H1 (cell line): ENCODE measurements at regions not wholly inside any gene's neighbourhood (a gene's known extent, or its start where the extent isn't known, plus 50 kb on each side); places are given as distances from the start of the nearest gene placed in this dataset.

ENCODE experiments used
- CTCF ChIA-PET: fragments of 300-600 bp; sonication (Branson Sonifier 250); formaldehyde crosslinking; loops from one replicate; lab custom pipeline; 2021; ENCODE audit not compliant: partially characterized antibody; lab: Charles Lee
- POLR2A ChIA-PET: fragments of 300-600 bp; sonication (Branson Sonifier 250); formaldehyde crosslinking; loops from one replicate; lab custom pipeline; 2021; ENCODE audit warnings: inconsistent platforms; ENCODE audit not compliant: partially characterized antibody; lab: Charles Lee
- DNase-seq, 2 experiments: peaks; one replicate each; pipeline versions ENCODE4 v3.0.0 to v3.0.0-alpha.2; 2010 to 2022; ENCODE audit warnings: low spot score in 2 of 2, low read depth in 1 of 2, mixed read lengths in 1 of 2
- FAIRE-seq: peaks from 2 replicates; lab custom pipeline; 2011; peaks lifted over from hg19 to GRCh38; lab: Jason Lieb, UNC
- H2AFZ ChIP-seq: 2 replicates; pipeline ENCODE4 v1.8.1; 2012; ENCODE audit warnings: low read length, inconsistent platforms
- H2AK5ac ChIP-seq: 2 replicates; pipeline ENCODE4 v1.6.1; 2013; ENCODE audit warnings: low read depth, low read length
- H2BK120ac ChIP-seq: replicated peaks from 2 replicates; pipeline ENCODE3; 2013; ENCODE audit warnings: low read depth, low read length, inconsistent platforms
- H2BK12ac ChIP-seq: 2 replicates; pipeline ENCODE4 v1.6.1; 2013; ENCODE audit warnings: low read depth, low read length
- H2BK15ac ChIP-seq: 2 replicates; pipeline ENCODE4 v1.6.1; 2013; ENCODE audit warnings: low read length
- H2BK20ac ChIP-seq: 2 replicates; pipeline ENCODE4 v1.6.1; 2013; ENCODE audit warnings: low read length
- H2BK5ac ChIP-seq: 2 replicates; pipeline ENCODE4 v1.6.1; 2013; ENCODE audit warnings: low read depth, low read length
- H3K14ac ChIP-seq: 2 replicates; pipeline ENCODE4 v1.6.1; 2013; ENCODE audit warnings: inconsistent platforms; ENCODE audit not compliant: insufficient read length
- H3K18ac ChIP-seq: 2 replicates; pipeline ENCODE4 v1.6.1; 2013; ENCODE audit warnings: low read length; ENCODE audit errors: extremely low read depth
- H3K23ac ChIP-seq: 2 replicates; pipeline ENCODE4 v1.6.1; 2013; ENCODE audit warnings: inconsistent platforms; ENCODE audit not compliant: insufficient read length
- H3K23me2 ChIP-seq: 2 replicates; pipeline ENCODE4 v1.6.1; 2013; ENCODE audit warnings: low read depth, low read length
- H3K27ac ChIP-seq: 2 replicates; pipeline ENCODE4 v1.6.1; 2011; ENCODE audit warnings: low read depth, low read length, inconsistent platforms
- H3K27me3 ChIP-seq, 4 experiments: replicated peaks in 1 of 4; 1 replicate in 1 of 4; 2 replicates in 3 of 4; pipeline versions ENCODE4 v1.6.1 to v1.8.1; 2011 to 2013; ENCODE audit warnings: low read length in 3 of 4, mild to moderate bottlenecking in 3 of 4, inconsistent platforms in 2 of 4, mixed read lengths in 2 of 4, moderate library complexity in 1 of 4; ENCODE audit not compliant: control insufficient read depth in 3 of 4, insufficient read depth in 3 of 4; ENCODE audit errors: extremely low read depth in 1 of 4
- H3K36me3 ChIP-seq, 4 experiments: 2 replicates each; pipeline versions ENCODE4 v1.6.1 to v1.8.1; 2011 to 2013; ENCODE audit warnings: mild to moderate bottlenecking in 4 of 4, low read length in 3 of 4, moderate library complexity in 2 of 4, control low read depth in 1 of 4, inconsistent platforms in 1 of 4; ENCODE audit not compliant: insufficient read depth in 4 of 4, control insufficient read depth in 2 of 4
- H3K4ac ChIP-seq: replicated peaks from 2 replicates; pipeline ENCODE3; 2013; ENCODE audit warnings: low read length, low read depth, mixed read lengths, inconsistent platforms; ENCODE audit not compliant: insufficient read length
- H3K4me1 ChIP-seq, 4 experiments: replicated peaks in 1 of 4; 1 replicate in 1 of 4; 2 replicates in 3 of 4; pipeline versions ENCODE4 v1.6.1 to v1.8.1; 2011 to 2013; ENCODE audit warnings: low read length in 3 of 4, inconsistent platforms in 2 of 4, mixed read lengths in 1 of 4; ENCODE audit not compliant: insufficient read depth in 4 of 4, control insufficient read depth in 3 of 4
- H3K4me2 ChIP-seq, 2 experiments: 2 replicates each; pipeline versions ENCODE4 v1.6.1 to v1.8.1; 2011 to 2013; ENCODE audit warnings: low read depth in 2 of 2, low read length in 2 of 2, control low read depth in 1 of 2, inconsistent platforms in 1 of 2, mild to moderate bottlenecking in 1 of 2; ENCODE audit not compliant: insufficient read depth in 1 of 2
- H3K4me3 ChIP-seq, 4 experiments: fragments of 200-600, 300-600 bp in 1 of 4; sonication (generic), shearing (Covaris generic), sonication (Bioruptor Twin) in 1 of 4; 2 replicates each; pipeline versions ENCODE4 v1.5.1 to v1.8.1; 2011 to 2016; ENCODE audit warnings: low read length in 4 of 4, low read depth in 3 of 4, control low read depth in 2 of 4, inconsistent platforms in 2 of 4, mild to moderate bottlenecking in 2 of 4, mixed read lengths in 1 of 4, moderate library complexity in 1 of 4; ENCODE audit not compliant: insufficient read depth in 2 of 4; ENCODE audit errors: extremely low read depth in 1 of 4
- H3K56ac ChIP-seq: replicated peaks from 2 replicates; pipeline ENCODE3; 2013; ENCODE audit warnings: low read depth, mild to moderate bottlenecking, mixed read lengths, low read length, inconsistent platforms; ENCODE audit not compliant: insufficient read length
- H3K79me1 ChIP-seq: 2 replicates; pipeline ENCODE4 v1.6.1; 2013; ENCODE audit warnings: low read depth, low read length, control low read depth
- H3K79me2 ChIP-seq, 2 experiments: 2 replicates each; pipeline versions ENCODE4 v1.6.1 to v1.8.1; 2012 to 2013; ENCODE audit warnings: low read length in 2 of 2, mild to moderate bottlenecking in 2 of 2, inconsistent platforms in 1 of 2; ENCODE audit not compliant: insufficient read depth in 2 of 2, control insufficient read depth in 1 of 2
- H3K9ac ChIP-seq, 4 experiments: replicated peaks in 1 of 4; 1 replicate in 1 of 4; 2 replicates in 3 of 4; pipeline versions ENCODE4 v1.6.1 to v1.8.1; 2011 to 2013; ENCODE audit warnings: low read depth in 3 of 4, low read length in 3 of 4, control low read depth in 2 of 4, mild to moderate bottlenecking in 2 of 4, moderate library complexity in 2 of 4, inconsistent platforms in 1 of 4; ENCODE audit errors: extremely low read depth in 1 of 4
- H3K9me3 ChIP-seq, 2 experiments: 2 replicates each; pipeline versions ENCODE4 v1.6.1 to v1.8.1; 2012 to 2013; ENCODE audit warnings: mild to moderate bottlenecking in 2 of 2, moderate library complexity in 2 of 2, control low read depth in 1 of 2, inconsistent platforms in 1 of 2, low read depth in 1 of 2, low read length in 1 of 2, mixed read lengths in 1 of 2; ENCODE audit not compliant: insufficient read depth in 2 of 2
- H4K20me1 ChIP-seq, 2 experiments: replicated peaks in 1 of 2; 2 replicates each; pipeline versions ENCODE3 to v1.8.1; 2011 to 2013; ENCODE audit warnings: inconsistent platforms in 2 of 2, low read length in 2 of 2, mild to moderate bottlenecking in 1 of 2; ENCODE audit not compliant: insufficient read depth in 2 of 2, control insufficient read depth in 1 of 2
- H4K5ac ChIP-seq: 2 replicates; pipeline ENCODE4 v1.6.1; 2013; ENCODE audit warnings: low read length, low read depth, mixed read lengths, inconsistent platforms; ENCODE audit not compliant: insufficient read length
- H4K8ac ChIP-seq: 2 replicates; pipeline ENCODE4 v1.8.0; 2013; ENCODE audit warnings: mild to moderate bottlenecking, moderate library complexity, low read length, inconsistent platforms; ENCODE audit not compliant: insufficient read depth; ENCODE audit errors: extremely low read depth
- H4K91ac ChIP-seq: replicated peaks from 2 replicates; pipeline ENCODE3; 2013; ENCODE audit warnings: low read length, mixed read lengths, inconsistent platforms; ENCODE audit not compliant: insufficient read length
- GABPA ChIP-seq: IDR thresholded peaks from 2 replicates; pipeline ENCODE4 v1.6.1; 2011; ENCODE audit warnings: mild to moderate bottlenecking, low read length, moderate library complexity, borderline replicate concordance; ENCODE audit not compliant: insufficient read depth
- GTF2F1 ChIP-seq: IDR thresholded peaks from 2 replicates; pipeline ENCODE4 v1.6.1; 2012; ENCODE audit warnings: low read depth, low read length, improper control_type of control experiment, borderline replicate concordance
- MAX ChIP-seq: IDR thresholded peaks from 2 replicates; pipeline ENCODE4 v1.6.1; 2012; ENCODE audit warnings: inconsistent platforms
- POLR2AphosphoS5 ChIP-seq: IDR thresholded peaks from 2 replicates; pipeline ENCODE4 v1.6.1; 2011; ENCODE audit warnings: low read depth, low read length
- SIN3A ChIP-seq, 2 experiments: IDR thresholded peaks in 1 of 2; conservative IDR thresholded peaks in 1 of 2; 2 replicates each; pipeline ENCODE4 v1.6.1; 2011 to 2012; ENCODE audit warnings: low read length in 2 of 2, improper control_type of control experiment in 1 of 2, low read depth in 1 of 2, mild to moderate bottlenecking in 1 of 2
- SP4 ChIP-seq: IDR thresholded peaks from 2 replicates; pipeline ENCODE4 v1.6.1; 2012; ENCODE audit warnings: low read length, inconsistent platforms
- USF2 ChIP-seq: IDR thresholded peaks from 2 replicates; pipeline ENCODE4 v1.6.1; 2011; ENCODE audit warnings: low read length, improper control_type of control experiment

GRCh38 chr1:169042377-169042776 lies 64.1 kb upstream of the ATP1B1 start:
- Histone ChIP-seq H2BK120ac (no peak overlapping the region), H3K4me2 (no peak overlapping the region), H3K9ac (no peak overlapping the region), H4K91ac (no peak overlapping the region), H3K4ac (no peak overlapping the region), H3K27ac (no peak overlapping the region), H3K9me3 (no peaks in the 10 kb centered on the region), H3K27me3 (no peaks in the 10 kb centered on the region), H4K8ac (no peak overlapping the region), H4K5ac (no peak overlapping the region), H2AK5ac (no peak overlapping the region), H3K4me1 (no peaks in the 10 kb centered on the region), H2BK5ac (no peak overlapping the region), H3K4me3 (no peak overlapping the region), H3K14ac (no peak overlapping the region), H3K23me2 (no peaks in the 10 kb centered on the region), H4K20me1 (no peaks in the 10 kb centered on the region), H2BK20ac (no peak overlapping the region), H2BK15ac (no peak overlapping the region), H3K36me3 (no peaks in the 10 kb centered on the region), H3K79me2 (no peaks in the 10 kb centered on the region), H2AFZ (no peak overlapping the region), H3K23ac (no peak overlapping the region), H3K18ac (no peak overlapping the region), H3K56ac (no peak overlapping the region), H2BK12ac (no peak overlapping the region), H3K79me1 (no peaks in the 10 kb centered on the region)
- TF ChIP-seq SP4 (no peak), MAX (no peak), POLR2AphosphoS5 (no peak), GTF2F1 (no peak), SIN3A (conservative IDR thresholded peaks at IDR 0.05 in 1 of 2, IDR thresholded peaks at IDR 0.05 in 1 of 2; ENCODE audit: low read depth in 1 of 2, low read length in 2 of 2) (no peak), USF2 (no peak), GABPA (no peak)
- POLR2A ChIA-PET: no interaction called here
- FAIRE-seq: no peak
- no peak for DNase-seq
- CTCF ChIA-PET: interaction anchor here (1.0 to 1.7 kb wide), 4 partner anchors 14 to 439 kb away, joined by 3 read pairs; no protein-coding TSS in a partner anchor
